ENCODE measurements at regions not wholly inside any gene's neighbourhood (a gene's known extent, or its start where the extent isn't known, plus 50 kb on each side); places are given as distances from the start of the nearest gene placed in this dataset.

- TF ChIP-seq, protein P1, sequence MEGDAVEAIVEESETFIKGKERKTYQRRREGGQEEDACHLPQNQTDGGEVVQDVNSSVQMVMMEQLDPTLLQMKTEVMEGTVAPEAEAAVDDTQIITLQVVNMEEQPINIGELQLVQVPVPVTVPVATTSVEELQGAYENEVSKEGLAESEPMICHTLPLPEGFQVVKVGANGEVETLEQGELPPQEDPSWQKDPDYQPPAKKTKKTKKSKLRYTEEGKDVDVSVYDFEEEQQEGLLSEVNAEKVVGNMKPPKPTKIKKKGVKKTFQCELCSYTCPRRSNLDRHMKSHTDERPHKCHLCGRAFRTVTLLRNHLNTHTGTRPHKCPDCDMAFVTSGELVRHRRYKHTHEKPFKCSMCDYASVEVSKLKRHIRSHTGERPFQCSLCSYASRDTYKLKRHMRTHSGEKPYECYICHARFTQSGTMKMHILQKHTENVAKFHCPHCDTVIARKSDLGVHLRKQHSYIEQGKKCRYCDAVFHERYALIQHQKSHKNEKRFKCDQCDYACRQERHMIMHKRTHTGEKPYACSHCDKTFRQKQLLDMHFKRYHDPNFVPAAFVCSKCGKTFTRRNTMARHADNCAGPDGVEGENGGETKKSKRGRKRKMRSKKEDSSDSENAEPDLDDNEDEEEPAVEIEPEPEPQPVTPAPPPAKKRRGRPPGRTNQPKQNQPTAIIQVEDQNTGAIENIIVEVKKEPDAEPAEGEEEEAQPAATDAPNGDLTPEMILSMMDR (IDR thresholded peaks at IDR 0.05; ENCODE audit: low read depth, low read length), result no peak
- DNase-seq (ENCODE audit: extremely low read depth, low read depth), result no peak
Observed at GRCh38 chr12:107462428-107463332, 222.9 kb upstream of the PWP1 start.

GRCh38 chr12:107464644-107465043 lies 221.0 kb upstream of the PWP1 start:
- no peak for DNase-seq (ENCODE audit: extremely low read depth, low read depth)
- TF ChIP-seq, protein P1 (IDR thresholded peaks at IDR 0.05; ENCODE audit: low read depth, low read length), result no peak

DNA sequence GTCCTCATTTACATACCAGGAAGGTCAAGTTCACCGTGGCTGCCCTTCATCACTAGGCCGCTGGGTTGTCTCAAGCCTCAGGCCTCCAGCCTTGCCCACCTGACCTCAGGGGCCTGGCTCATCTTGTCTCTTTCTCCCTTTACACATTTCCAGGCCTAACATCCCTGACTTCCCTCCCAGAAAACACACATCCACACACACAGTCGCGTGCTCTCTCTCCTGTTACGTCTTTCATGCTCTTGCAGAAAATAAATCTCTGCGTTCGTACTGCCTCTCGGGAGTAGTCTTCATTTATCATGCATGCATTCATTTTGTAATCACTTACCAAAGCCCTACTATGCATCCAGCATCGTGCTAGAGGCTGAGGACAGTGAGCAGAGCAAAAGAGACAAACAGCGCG lies 220.0 kb upstream of the PWP1 start:
- TF ChIP-seq, protein P1 (IDR thresholded peaks at IDR 0.05; ENCODE audit: low read depth, low read length), result no peak
- DNase-seq (ENCODE audit: extremely low read depth, low read depth), result no peak

DNA sequence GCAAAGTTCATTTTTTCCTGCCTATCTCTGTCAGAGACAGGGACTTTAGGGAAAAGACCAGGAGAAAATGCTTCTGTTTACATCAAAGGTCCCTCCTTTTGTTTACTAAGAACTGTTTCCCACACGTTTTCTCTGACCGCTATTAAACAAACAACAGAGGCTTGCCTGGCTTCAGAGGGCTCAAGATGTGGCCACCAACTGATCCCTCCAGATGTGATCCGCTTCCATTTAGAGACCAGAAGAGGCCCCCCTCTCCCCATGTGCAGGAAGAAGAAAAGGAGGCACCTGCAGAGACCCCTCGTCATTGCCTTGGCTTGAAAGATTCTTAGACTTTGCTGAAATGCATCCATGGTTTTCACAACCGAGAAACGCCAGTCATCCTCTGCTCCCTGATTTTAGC lies 217.9 kb upstream of the PWP1 start:
- no peak for DNase-seq (ENCODE audit: extremely low read depth, low read depth)
- TF ChIP-seq, protein P1 (IDR thresholded peaks at IDR 0.05; ENCODE audit: low read depth, low read length), result no peak

DNA sequence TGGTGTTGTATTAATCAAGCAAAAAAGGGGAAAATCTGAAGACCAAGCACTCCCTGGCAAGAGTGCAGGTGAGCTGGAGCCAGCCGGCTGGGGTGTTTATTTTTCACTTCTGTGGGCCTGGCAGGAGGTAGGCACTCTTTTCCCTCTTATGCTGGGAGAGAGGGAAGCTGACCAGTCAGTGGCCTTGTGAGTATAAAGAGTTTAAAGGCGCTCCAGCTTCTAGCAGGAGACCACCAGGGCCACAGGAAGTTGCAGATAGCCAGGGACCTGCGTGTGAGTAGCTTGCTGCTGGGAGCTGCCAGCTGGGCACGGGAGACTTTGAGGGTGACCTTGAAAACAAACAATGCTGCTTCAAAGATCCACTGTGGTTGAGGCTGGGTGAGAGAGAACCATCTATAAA lies 217.4 kb upstream of the PWP1 start:
- TF ChIP-seq, protein P1 (IDR thresholded peaks at IDR 0.05; ENCODE audit: low read depth, low read length), result no peak
- no peak for DNase-seq (ENCODE audit: extremely low read depth, low read depth)

- DNase-seq (ENCODE audit: extremely low read depth, low read depth), result no peak
- TF ChIP-seq, protein P1 (IDR thresholded peaks at IDR 0.05; ENCODE audit: low read depth, low read length), result no peak
Observed at GRCh38 chr12:107469011-107469410, 216.6 kb upstream of the PWP1 start.

GRCh38 chr12:107470645-107471044 lies 215.0 kb upstream of the PWP1 start:
- TF ChIP-seq, protein P1 (IDR thresholded peaks at IDR 0.05; ENCODE audit: low read depth, low read length), result no peak
- no peak for DNase-seq (ENCODE audit: extremely low read depth, low read depth)
